SH-SY5Y (cell line): ENCODE measurements at regions not wholly inside any gene's neighbourhood (a gene's known extent, or its start where the extent isn't known, plus 50 kb on each side); places are given as distances from the start of the nearest gene placed in this dataset.

ENCODE experiments used
- GATA2 ChIP-seq: IDR thresholded peaks from 2 replicates; pipeline ENCODE4 v1.6.1; 2011; ENCODE audit warnings: mild to moderate bottlenecking, low read depth, low read length
- GATA3 ChIP-seq: IDR thresholded peaks from 2 replicates; pipeline ENCODE4 v1.6.1; 2011; ENCODE audit warnings: low read depth, mild to moderate bottlenecking, low read length, moderate library complexity

DNA sequence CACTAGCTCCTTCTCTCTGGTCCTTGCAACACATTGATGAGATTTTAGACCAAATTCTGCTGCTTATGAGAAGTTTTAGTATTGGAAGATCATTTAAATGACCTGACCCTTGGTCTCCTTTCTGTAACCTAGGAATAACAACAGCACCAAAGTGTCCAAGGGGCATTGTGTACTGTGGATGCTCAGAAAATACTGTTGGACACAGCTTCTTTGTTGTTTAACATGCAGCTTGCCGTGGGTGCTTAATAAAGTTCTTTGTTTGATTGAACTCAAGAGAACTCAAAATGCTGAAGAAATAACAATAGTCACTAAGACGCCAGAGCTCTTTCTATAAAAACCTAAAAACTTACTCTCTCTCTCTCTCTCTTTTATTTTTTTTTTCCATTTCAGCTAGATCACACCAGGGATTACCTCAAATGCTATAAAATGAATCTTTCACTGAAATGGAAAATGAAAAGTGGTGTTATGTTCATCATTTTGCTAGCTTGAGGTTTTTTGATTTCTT, 548.9 kb upstream of the CDH8 start:
- TF ChIP-seq GATA3 = no peak
- no peak for TF ChIP-seq GATA2
